HG03469 (cell line): ENCODE measurements at regions not wholly inside any gene's neighbourhood (a gene's known extent, or its start where the extent isn't known, plus 50 kb on each side); places are given as distances from the start of the nearest gene placed in this dataset.

Experiments
- ATAC-seq: cut with Tn5 transposase; IDR thresholded peaks from one replicate; pipeline ENCODE4 v1.9.1; 2021; ENCODE audit warnings: mild to moderate bottlenecking, moderate library complexity, moderate number of reproducible peaks; ENCODE audit not compliant: unreplicated experiment

GRCh38 chr5:74301576-74301975 lies 339.0 kb downstream of the ENC1 start:
- ATAC-seq, result no peak

DNA sequence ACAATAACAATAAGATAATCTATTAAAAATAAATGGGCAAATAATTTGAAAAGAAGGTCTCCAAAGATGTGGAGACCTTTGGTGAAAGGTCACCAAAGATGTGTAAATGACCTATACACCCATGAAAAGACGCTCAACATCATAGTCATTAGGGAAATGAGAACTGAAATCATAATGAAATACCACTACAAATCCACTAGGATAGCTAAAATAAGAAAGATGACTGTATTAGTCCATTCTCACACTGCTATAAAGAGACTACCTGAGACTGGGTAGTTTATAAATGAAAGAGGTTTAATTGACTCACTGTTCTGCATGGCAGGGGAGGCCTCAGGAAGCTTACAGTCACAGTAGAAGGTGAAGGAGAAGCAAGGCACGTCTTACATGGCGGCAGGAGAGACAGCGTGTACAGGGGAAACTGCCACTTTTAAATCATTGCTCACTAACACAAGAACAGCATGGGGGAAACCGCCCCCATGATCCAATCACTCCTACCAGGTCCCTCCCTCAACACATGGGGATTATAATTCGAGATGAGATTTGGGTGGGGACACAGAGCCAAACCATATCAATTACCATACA lies 339.6 kb downstream of the ENC1 start:
- no peak for ATAC-seq

DNA sequence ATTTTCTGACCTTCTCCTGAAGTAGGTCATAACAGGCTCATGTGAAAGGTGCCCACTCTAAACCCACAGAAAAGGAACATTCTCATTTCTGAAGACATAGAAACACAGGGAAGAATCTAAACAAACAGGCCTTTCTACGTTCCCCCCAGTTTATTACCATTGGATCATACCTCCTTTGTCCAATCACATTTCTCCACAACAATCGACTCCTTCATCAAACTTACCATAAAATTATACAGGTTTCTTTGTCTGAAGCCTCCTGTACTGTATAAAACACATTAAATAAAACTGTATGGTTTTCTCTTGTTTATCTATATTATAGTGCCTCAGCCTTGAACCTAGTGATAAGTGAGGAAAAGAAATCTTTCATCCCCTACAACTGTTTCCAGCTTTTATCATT lies 340.7 kb downstream of the ENC1 start:
- no peak for ATAC-seq

DNA sequence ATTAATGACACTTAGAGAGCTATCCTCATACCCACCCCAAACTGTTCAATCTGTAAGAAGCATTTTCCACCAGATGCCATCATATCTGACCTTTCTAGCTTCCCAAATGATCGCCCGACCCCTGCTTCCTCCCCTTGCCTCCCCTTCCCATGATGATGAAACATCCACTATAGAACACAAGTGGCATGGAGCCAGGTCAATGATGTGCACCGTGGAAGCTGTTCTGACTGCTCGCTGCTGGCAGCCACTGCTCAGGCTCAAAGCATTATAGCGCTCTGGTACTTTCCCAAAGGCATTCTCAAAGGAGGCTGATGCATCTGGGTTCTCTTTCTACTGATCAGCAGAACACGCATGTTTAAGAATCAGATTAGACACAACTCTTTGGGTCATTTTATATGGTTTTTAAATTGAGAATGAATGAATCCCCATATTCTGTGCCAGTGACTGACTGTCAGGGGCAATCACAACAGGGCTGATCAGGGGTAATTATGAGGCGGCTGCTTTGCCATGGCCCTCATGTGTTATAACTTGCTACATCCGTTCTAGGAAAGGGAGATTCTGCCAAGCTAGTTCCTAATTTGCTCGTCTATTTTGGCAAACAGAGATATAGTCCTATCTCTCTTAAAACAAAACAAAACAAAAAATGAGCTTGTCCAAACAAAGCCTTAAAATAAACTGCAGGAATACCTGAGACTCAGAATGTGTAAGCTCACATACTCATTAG lies 343.7 kb downstream of the ENC1 start:
- ATAC-seq, result no peak

DNA sequence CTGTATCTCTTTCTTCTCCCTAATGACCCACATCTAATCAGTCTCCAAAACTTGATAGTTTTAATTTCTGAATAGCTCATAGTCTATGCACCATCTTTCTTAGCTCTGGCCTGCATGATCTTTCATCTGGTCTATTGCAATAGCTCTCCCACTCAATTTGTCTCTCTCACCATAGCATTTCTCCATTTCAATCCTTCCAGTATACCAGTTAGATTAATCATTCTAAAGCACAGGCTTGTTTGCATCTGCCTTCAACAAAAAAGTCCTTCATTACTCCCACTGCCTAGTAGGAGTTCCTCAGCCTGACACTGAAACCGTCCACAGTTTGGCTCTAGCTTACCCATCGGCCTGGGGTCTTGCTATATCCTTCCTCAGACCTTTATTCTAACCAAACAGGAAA lies 344.9 kb downstream of the ENC1 start:
- ATAC-seq, result no peak

GRCh38 chr5:74295141-74295540 lies 345.4 kb downstream of the ENC1 start:
- ATAC-seq, result no peak

GRCh38 chr5:74294231-74294705 lies 346.3 kb downstream of the ENC1 start:
- no peak for ATAC-seq

DNA sequence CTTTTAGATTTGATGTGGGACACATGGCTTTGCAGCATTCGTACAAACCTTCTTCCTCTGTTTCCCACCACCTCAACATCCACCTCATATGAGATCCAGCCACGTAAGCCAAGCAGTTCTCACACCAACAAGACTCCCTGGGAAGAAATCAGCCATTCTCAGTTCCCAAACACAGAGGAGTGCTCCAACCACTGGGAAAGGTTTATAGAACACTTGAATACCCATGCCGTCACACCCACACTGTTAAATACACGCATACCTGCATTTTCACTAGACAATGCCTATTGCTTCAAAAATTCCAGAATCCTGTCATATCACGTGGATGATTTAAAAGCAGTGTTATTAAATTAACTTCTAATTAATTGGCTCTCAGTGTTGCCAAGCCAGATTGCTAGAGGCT lies 347.3 kb downstream of the ENC1 start:
- no peak for ATAC-seq

GRCh38 chr5:74290634-74291241 lies 349.8 kb downstream of the ENC1 start:
- no peak for ATAC-seq

- no peak for ATAC-seq
Observed at GRCh38 chr5:74289691-74290090, 350.8 kb downstream of the ENC1 start.

DNA sequence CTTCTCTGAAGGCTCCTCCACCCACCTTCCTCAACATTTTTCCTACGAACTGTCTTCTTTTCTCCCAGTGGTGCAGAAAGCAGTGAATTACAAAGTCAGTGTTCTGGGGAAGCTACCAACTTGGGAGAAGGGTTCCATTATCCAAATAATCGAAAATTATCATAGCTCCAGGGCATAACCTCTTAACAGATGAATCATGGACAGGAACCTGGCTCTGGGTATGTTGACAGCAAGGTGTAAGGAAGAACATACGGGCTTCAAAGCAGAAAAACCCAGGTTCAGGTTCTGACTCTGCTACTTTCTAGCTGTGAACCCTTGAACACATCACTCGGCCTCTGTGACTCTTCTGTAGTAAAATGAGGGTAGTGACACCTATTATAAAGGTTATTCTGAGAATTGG lies 351.3 kb downstream of the ENC1 start:
- no peak for ATAC-seq

DNA sequence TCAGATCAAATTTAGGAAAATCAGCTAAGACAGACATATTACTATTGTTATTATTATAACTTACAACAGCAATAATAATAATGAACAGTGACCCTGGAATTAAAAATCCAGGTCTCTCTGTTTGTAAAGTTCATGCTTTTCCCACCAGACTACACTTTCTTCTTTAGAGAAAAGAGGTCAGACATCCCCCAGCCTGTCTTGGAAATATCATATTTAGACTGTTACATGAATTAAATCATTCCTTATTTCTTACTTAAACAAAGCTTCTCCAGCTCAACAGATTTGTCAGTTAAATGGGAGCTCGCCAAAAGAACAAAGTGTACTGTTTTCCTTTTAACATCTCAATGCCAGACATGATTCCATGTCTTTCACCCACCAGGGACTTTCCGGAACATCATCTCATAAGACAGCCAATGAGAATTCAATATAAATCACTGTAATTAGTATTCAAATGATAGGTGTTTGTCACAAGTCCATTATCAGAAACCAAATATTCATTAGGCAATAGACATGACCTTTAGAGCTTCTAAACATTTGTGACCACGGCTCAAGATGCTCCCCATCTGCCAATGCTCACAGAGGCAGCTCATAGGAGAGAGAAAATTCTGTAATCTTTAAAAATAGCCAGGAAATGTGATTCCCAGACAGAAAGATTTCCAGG lies 351.9 kb downstream of the ENC1 start:
- no peak for ATAC-seq

DNA sequence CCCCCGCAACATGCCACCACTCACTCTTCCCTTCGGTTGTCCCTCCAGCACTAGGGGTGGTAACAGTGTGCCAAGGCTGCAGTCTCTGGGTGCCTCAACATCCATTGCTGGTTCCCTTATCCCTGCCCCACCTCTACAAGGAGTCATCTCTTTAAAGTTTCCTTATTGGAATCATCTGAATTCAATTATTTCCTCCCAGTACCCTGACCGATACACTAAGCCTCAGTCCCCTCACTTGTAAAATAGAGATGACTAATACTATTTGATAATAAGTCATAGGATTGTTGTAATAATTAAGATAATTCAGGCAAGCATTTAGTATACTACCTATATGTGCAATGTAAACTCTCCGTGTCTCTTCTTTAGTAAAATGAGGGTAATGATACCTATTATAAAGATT lies 352.5 kb downstream of the ENC1 start:
- no peak for ATAC-seq

- no peak for ATAC-seq
Observed at GRCh38 chr5:74286734-74287695, 353.5 kb downstream of the ENC1 start.

DNA sequence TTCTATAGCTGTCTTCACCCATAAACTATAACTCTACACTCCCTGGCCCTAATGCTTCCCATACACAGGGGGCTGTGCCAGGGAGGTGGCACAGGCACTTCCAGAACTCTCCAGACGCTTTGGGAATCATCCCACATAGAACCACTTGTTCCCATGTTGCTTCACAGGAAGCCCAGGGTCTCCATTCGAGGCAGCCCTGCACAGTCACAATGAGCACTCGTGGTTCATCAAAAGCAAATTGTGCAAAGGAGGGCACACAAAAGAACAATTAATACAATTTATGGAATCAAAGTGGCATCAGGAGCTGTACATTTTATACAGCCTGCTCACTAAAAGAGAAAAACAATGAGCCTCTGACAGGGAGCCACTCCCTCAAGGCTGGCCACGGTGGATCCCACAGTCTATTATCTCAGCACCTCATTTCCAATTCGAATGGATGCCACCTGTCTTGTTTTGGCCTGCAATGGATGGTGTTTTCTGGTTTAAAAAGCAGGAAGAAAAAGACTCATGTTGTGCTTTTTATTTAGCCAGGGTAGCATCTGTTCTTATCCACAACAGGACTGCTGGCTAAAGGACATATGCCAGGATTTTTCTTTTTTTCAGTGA lies 354.8 kb downstream of the ENC1 start:
- ATAC-seq, result no peak

DNA sequence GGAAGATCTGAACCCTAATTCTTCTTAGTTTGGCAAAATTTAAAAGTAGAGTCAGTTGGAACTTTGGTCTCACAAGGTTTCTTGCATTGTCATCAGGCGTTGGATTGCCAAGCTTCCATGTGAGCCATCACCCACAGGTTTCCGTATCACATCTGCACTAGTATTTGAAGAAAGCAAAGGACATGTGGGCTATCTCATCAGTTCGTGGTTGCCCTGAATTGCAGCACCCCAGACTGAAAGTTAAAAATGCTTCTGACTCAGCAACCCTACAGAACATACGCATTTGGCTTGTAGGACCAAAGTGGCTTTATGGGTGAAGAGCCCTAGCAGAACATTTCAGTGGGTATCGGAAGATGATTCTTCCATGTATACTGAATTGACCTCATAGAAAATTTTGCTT lies 358.0 kb downstream of the ENC1 start:
- no peak for ATAC-seq

DNA sequence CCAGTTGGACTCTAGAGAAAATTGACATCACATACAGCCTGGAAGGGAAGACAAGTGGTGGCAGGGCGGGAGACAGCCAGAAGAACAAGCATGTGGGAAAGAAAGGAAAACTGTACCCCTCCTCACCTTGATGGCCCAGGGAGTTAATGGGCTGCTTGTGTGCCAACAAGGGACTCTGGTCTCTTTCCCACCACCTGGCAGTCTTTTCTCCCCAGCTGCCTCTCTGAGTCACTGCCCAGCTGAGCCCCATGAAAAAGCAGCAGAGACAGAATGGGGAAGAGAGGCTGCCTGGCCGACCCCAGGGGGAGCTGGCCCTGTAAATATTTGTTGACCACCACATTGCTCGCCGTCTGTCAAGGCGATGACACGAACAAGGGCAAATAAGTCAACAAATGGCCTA lies 359.4 kb downstream of the ENC1 start:
- ATAC-seq, result no peak

- no peak for ATAC-seq
Observed at GRCh38 chr5:74280306-74280705, 360.2 kb downstream of the ENC1 start.

DNA sequence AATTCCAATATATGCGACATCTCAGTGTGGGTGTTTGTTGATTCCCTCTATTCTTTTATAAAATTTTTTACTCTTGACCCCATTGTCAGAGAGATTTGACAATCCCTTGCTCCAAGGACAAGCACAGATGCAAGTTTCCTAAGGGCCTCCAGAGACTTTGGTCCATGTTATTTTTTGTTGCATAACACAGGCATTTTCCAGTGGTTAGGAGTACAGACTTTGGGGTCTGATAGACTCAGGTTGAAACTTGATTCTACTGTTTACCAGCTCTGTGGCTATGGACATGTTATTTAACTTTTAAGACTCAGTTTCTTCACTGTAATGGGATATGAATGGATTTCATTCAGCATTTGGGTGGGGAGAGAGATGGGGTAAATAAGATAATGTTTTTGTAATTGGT lies 361.3 kb downstream of the ENC1 start:
- no peak for ATAC-seq

DNA sequence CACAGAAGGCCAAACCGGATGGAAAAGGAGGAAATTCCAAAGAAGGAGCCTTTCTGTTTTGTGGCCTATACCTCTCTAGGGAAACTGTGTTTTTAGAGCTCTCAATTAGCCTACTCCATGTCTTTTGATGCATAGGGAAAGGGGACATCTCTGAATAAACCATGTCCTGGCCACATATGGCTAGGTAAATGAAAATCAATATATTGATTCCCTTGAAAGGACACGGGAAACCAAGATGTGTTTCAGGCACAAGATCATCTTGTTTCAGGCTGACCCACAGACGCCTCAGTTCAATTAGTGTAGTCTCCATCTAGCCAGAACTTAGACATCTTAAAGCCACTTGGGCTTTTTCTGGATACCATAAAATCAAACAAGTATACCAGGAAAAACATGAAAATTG lies 363.1 kb downstream of the ENC1 start:
- no peak for ATAC-seq
